ENCODE measurements at regions not wholly inside any gene's neighbourhood (a gene's known extent, or its start where the extent isn't known, plus 50 kb on each side); places are given as distances from the start of the nearest gene placed in this dataset.

GRCh38 chr2:120518819-120519218 is 172.9 kb downstream of the INHBB start:
- no peak for TF ChIP-seq CTCF (IDR thresholded peaks at IDR 0.05; ENCODE audit: insufficient read depth, missing control alignments)
- DNase-seq (ENCODE audit: insufficient read length, low spot score) (no peak), FAIRE-seq (no peak)

- no peak for TF ChIP-seq CTCF (IDR thresholded peaks at IDR 0.05; ENCODE audit: insufficient read depth, missing control alignments)
- FAIRE-seq (no peak), DNase-seq (ENCODE audit: insufficient read length, low spot score) (no peak)
Observed at GRCh38 chr2:120519469-120519868, 173.5 kb downstream of the INHBB start.

- no peak for FAIRE-seq
- TF ChIP-seq CTCF (IDR thresholded peaks at IDR 0.05; ENCODE audit: insufficient read depth, missing control alignments) = no peak
- no peak for DNase-seq (ENCODE audit: insufficient read length, low spot score)
Observed at GRCh38 chr2:120520454-120520853, 174.5 kb downstream of the INHBB start.

GRCh38 chr2:120520929-120521912 is 175.3 kb downstream of the INHBB start:
- DNase-seq (ENCODE audit: insufficient read length, low spot score) (no peak), FAIRE-seq (peak; percentile 73)
- peak; percentile 84 for TF ChIP-seq CTCF (IDR thresholded peaks at IDR 0.05; ENCODE audit: insufficient read depth, missing control alignments)

- FAIRE-seq = no peak
- DNase-seq (ENCODE audit: insufficient read length, low spot score) = peak; percentile 67
- no peak for TF ChIP-seq CTCF (IDR thresholded peaks at IDR 0.05; ENCODE audit: insufficient read depth, missing control alignments)
Observed at GRCh38 chr2:120522151-120522751, 176.3 kb downstream of the INHBB start.

GRCh38 chr2:120523766-120524165 is 177.8 kb downstream of the INHBB start:
- no peak for TF ChIP-seq CTCF (IDR thresholded peaks at IDR 0.05; ENCODE audit: insufficient read depth, missing control alignments)
- DNase-seq (ENCODE audit: insufficient read length, low spot score) = no peak
- FAIRE-seq = no peak

GRCh38 chr2:120524174-120524573 is 178.2 kb downstream of the INHBB start:
- TF ChIP-seq CTCF (IDR thresholded peaks at IDR 0.05; ENCODE audit: insufficient read depth, missing control alignments) = no peak
- FAIRE-seq (no peak), DNase-seq (ENCODE audit: insufficient read length, low spot score) (no peak)
